Liver (tissue), 3 donors: ENCODE measurements at regions not wholly inside any gene's neighbourhood (a gene's known extent, or its start where the extent isn't known, plus 50 kb on each side); places are given as distances from the start of the nearest gene placed in this dataset.

ENCODE experiments used
- CTCF ChIP-seq: fragments of 150-350 bp; IDR thresholded peaks from 2 replicates; pipeline ENCODE4 v1.5.1; 2017; ENCODE audit warnings: improper control_type of control experiment, low read depth, low read length; ENCODE audit not compliant: missing input control
- FOXA1 ChIP-seq: IDR thresholded peaks from 2 replicates; pipeline ENCODE4 v1.6.1; 2016; ENCODE audit warnings: antibody characterized with exemption
- JUND ChIP-seq, 2 donors: IDR thresholded peaks; 2 replicates each; pipeline ENCODE4 v1.6.1; 2016; ENCODE audit warnings: antibody characterized with exemption in 2 of 2
- RAD21 ChIP-seq, 2 donors: IDR thresholded peaks; 2 replicates each; pipeline ENCODE4 v1.6.1; 2016; ENCODE audit warnings: antibody characterized with exemption in 2 of 2, mild to moderate bottlenecking in 2 of 2
- RXRA ChIP-seq, 2 donors: IDR thresholded peaks; 2 replicates each; pipeline ENCODE4 v1.6.1; 2017 to 2018; ENCODE audit warnings: antibody characterized with exemption in 2 of 2, mild to moderate bottlenecking in 1 of 2
- SP1 ChIP-seq: IDR thresholded peaks from 2 replicates; pipeline ENCODE4 v1.6.1; 2018; ENCODE audit warnings: antibody characterized with exemption, mild to moderate bottlenecking
- TF ChIP-seq, protein P1 (sequence below): IDR thresholded peaks from 2 replicates; pipeline ENCODE4 v1.6.1; 2016; ENCODE audit warnings: antibody characterized with exemption
- donor health status: healthy.
- donor health status: healthy.

DNA sequence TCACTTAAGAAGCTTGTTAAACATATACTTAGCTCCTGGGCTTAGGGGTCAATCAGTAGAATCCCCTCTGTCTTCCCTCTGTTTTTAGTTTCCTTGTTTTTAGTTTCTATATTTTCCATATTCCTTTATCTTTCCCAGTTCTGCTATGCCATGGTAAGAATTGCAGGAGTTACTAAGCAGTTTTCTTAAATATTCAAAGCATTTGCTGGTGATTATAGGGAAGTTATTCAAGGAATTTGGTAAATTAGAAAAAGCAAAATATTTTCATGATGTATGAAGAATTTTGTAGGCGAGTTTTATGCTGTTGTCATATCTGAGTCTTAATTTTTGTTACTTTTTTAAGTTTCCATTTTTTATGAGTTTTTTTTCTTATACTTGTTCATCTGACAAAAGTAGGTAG, 91.6 kb upstream of the NUDT6 start:
- TF ChIP-seq CTCF = no peak
- TF ChIP-seq FOXA1 = no peak
- TF ChIP-seq RXRA (IDR thresholded peaks at IDR 0.05) = no peak
- no peak for TF ChIP-seq RAD21 (IDR thresholded peaks at IDR 0.05)
- no peak for TF ChIP-seq SP1
- TF ChIP-seq, protein P1, sequence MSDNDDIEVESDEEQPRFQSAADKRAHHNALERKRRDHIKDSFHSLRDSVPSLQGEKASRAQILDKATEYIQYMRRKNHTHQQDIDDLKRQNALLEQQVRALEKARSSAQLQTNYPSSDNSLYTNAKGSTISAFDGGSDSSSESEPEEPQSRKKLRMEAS = no peak
- TF ChIP-seq JUND (IDR thresholded peaks at IDR 0.05) = no peak
